Uterus (tissue), 2 donors: ENCODE measurements at regions not wholly inside any gene's neighbourhood (a gene's known extent, or its start where the extent isn't known, plus 50 kb on each side); places are given as distances from the start of the nearest gene placed in this dataset.

Source experiments
- POLR2A ChIP-seq, 2 donors: fragments of 450-650 bp; IDR thresholded peaks; one replicate each; pipeline ENCODE4 v1.6.1; 2016; ENCODE audit warnings: antibody characterized with exemption in 2 of 2, mild to moderate bottlenecking in 1 of 2, moderate library complexity in 1 of 2
- TF ChIP-seq, protein P1 (sequence below), 4 experiments: fragments of 200-600 bp in 2 of 4; fragments of 450-650 bp in 2 of 4; sonication (generic) in 2 of 4; IDR thresholded peaks; one replicate each; pipeline ENCODE4 v1.5.1; 2016 to 2019; ENCODE audit warnings: antibody characterized with exemption in 4 of 4, mild to moderate bottlenecking in 2 of 4, moderate library complexity in 1 of 4

DNA sequence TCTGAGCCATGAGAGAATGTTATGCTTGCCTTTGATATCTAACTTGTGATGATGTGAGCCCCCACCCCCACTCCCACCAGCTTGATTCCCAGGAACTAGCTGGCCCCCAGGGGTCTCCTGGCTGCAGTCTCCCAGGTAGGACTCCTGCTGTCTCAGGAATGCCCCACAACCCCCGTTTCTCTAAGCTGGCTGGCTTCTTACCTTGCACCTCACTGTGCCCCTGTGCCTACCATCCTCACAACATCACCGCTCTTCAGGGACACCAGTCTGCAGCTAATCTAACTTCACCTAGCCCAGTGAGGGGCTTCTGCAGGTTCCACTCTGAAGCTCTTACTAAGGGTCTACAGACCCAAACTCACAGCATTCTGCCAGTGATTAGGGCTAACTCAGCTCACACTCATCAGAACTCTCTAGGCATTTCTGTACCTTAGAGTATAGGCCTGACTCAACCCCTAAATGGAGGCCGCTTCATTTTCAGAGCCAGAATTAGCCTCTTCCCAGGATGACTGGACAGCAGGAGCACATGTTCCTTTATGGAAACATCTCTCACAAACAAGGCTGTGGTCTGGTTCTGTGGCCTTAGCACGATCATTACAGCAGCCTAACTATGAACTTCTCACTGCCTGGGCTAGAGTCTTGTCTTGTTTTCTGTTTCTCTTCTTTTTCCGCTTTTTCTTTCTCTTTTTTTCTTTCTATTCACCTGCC lies 72.8 kb upstream of the IFNG-AS1 start:
- TF ChIP-seq, protein P1, sequence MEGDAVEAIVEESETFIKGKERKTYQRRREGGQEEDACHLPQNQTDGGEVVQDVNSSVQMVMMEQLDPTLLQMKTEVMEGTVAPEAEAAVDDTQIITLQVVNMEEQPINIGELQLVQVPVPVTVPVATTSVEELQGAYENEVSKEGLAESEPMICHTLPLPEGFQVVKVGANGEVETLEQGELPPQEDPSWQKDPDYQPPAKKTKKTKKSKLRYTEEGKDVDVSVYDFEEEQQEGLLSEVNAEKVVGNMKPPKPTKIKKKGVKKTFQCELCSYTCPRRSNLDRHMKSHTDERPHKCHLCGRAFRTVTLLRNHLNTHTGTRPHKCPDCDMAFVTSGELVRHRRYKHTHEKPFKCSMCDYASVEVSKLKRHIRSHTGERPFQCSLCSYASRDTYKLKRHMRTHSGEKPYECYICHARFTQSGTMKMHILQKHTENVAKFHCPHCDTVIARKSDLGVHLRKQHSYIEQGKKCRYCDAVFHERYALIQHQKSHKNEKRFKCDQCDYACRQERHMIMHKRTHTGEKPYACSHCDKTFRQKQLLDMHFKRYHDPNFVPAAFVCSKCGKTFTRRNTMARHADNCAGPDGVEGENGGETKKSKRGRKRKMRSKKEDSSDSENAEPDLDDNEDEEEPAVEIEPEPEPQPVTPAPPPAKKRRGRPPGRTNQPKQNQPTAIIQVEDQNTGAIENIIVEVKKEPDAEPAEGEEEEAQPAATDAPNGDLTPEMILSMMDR (IDR thresholded peaks at IDR 0.05) = no peak
- no peak for TF ChIP-seq POLR2A (IDR thresholded peaks at IDR 0.05)
